ENCODE measurements at regions not wholly inside any gene's neighbourhood (a gene's known extent, or its start where the extent isn't known, plus 50 kb on each side); places are given as distances from the start of the nearest gene placed in this dataset.

GRCh38 chr5:42032137-42032536, 107.1 kb downstream of the FBXO4 start:
- Mint-ChIP-seq H3K9me3 (no peaks in the 10 kb centered on the region), H3K27ac (no peak overlapping the region), H3K36me3 (no peaks in the 10 kb centered on the region), H3K27me3 (no peaks in the 10 kb centered on the region), H3K4me3 (no peak overlapping the region), H3K4me1 (ENCODE audit: unreplicated experiment) (no peaks in the 10 kb centered on the region)
- no peak for DNase-seq (ENCODE audit: extremely low spot score, unreplicated experiment)
- no peak for TF ChIP-seq CTCF (conservative IDR thresholded peaks at IDR 0.05)

DNA sequence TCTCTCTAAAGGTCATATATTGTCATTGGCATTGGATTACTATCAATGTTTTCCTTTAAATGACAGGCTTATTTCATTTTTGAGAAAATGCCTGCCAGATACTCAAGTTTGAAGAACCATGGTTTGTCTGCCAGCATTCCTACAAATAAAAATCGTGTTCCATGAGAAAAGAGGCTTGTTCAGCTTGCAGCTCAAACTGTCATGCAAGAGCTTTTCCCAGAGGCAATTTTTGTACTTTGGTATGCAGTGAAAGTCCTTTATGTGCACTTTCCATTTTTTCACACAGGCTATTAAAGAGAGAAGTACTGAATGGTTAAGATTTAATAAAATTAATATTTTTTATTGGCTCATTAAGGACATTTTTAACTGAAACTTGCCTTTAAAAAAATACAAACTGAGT, 110.4 kb downstream of the FBXO4 start:
- no peak overlapping the region for H3K27ac Mint-ChIP-seq
- no peaks in the 10 kb centered on the region for H3K4me1 Mint-ChIP-seq (ENCODE audit: unreplicated experiment)
- H3K36me3 Mint-ChIP-seq = no peaks in the 10 kb centered on the region
- no peak for DNase-seq (ENCODE audit: extremely low spot score, unreplicated experiment)
- no peaks in the 10 kb centered on the region for H3K9me3 Mint-ChIP-seq
- peaks cover 3% of the 10 kb centered on the region for H3K27me3 Mint-ChIP-seq
- TF ChIP-seq CTCF (conservative IDR thresholded peaks at IDR 0.05) = no peak
- no peak overlapping the region for H3K4me3 Mint-ChIP-seq

GRCh38 chr5:42036379-42036778, 111.3 kb downstream of the FBXO4 start:
- no peak for TF ChIP-seq CTCF (conservative IDR thresholded peaks at IDR 0.05)
- Mint-ChIP-seq H3K27ac (no peak overlapping the region), H3K9me3 (no peaks in the 10 kb centered on the region), H3K4me1 (ENCODE audit: unreplicated experiment) (no peaks in the 10 kb centered on the region), H3K36me3 (no peaks in the 10 kb centered on the region), H3K4me3 (no peak overlapping the region), H3K27me3 (peaks cover 3% of the 10 kb centered on the region)
- no peak for DNase-seq (ENCODE audit: extremely low spot score, unreplicated experiment)

GRCh38 chr5:42037379-42037932, 112.4 kb downstream of the FBXO4 start:
- H3K4me3 Mint-ChIP-seq = no peak overlapping the region
- no peaks in the 10 kb centered on the region for H3K36me3 Mint-ChIP-seq
- H3K27me3 Mint-ChIP-seq = peaks cover 3% of the 10 kb centered on the region
- no peak for DNase-seq (ENCODE audit: extremely low spot score, unreplicated experiment)
- no peak for TF ChIP-seq CTCF (conservative IDR thresholded peaks at IDR 0.05)
- H3K27ac Mint-ChIP-seq = no peak overlapping the region
- no peaks in the 10 kb centered on the region for H3K9me3 Mint-ChIP-seq
- H3K4me1 Mint-ChIP-seq (ENCODE audit: unreplicated experiment) = no peaks in the 10 kb centered on the region

GRCh38 chr5:42043400-42043799, 118.3 kb downstream of the FBXO4 start:
- TF ChIP-seq CTCF (conservative IDR thresholded peaks at IDR 0.05) = no peak
- no peaks in the 10 kb centered on the region for H3K4me1 Mint-ChIP-seq (ENCODE audit: unreplicated experiment)
- no peaks in the 10 kb centered on the region for H3K36me3 Mint-ChIP-seq
- DNase-seq (ENCODE audit: extremely low spot score, unreplicated experiment) = no peak
- H3K27me3 Mint-ChIP-seq = peaks cover 3% of the 10 kb centered on the region
- no peak overlapping the region for H3K4me3 Mint-ChIP-seq
- H3K9me3 Mint-ChIP-seq = no peaks in the 10 kb centered on the region
- H3K27ac Mint-ChIP-seq = no peak overlapping the region

DNA sequence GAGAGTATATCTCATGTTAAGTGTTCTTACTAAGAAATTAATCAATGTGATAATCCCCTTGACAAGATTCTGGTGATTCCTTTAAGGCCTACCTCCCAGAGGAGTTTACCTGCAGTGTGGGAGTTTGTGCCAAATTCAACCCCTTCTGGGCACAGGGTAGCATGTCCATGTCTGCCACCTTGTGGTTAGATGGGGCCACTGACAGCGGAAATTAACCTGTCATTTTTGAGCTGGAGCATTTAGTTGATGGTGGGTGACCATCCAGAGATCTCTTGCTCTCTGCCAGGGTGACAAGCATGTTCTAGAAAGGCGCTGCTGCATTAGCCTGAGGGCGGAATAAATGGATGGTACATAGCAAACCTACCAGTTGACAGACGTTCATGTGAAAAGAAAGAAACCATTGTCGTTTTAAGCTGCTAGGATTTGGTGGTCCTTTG, 132.2 kb downstream of the FBXO4 start:
- TF ChIP-seq CTCF (conservative IDR thresholded peaks at IDR 0.05) = peak; percentile 85
- no peak for DNase-seq (ENCODE audit: extremely low spot score, unreplicated experiment)
- H3K4me1 Mint-ChIP-seq (ENCODE audit: unreplicated experiment) = no peaks in the 10 kb centered on the region
- H3K36me3 Mint-ChIP-seq = no peaks in the 10 kb centered on the region
- no peaks in the 10 kb centered on the region for H3K27me3 Mint-ChIP-seq
- H3K4me3 Mint-ChIP-seq = no peak overlapping the region
- no peak overlapping the region for H3K27ac Mint-ChIP-seq
- no peaks in the 10 kb centered on the region for H3K9me3 Mint-ChIP-seq

Data from type B pancreatic cell (in vitro differentiated cells).